WTC11 (cell line): ENCODE measurements at regions not wholly inside any gene's neighbourhood (a gene's known extent, or its start where the extent isn't known, plus 50 kb on each side); places are given as distances from the start of the nearest gene placed in this dataset.

ENCODE experiments used
- ATAC-seq: fragments of 200-7000 bp; cut with Tn5 transposase; 2 replicates; pipeline ENCODE4 v1.10.0; 2021; ENCODE audit warnings: mild to moderate bottlenecking, moderate library complexity
- CTCF ChIA-PET: fragments of 300-600 bp; sonication (Branson Sonifier 250); formaldehyde crosslinking; loops from one replicate; lab custom pipeline; 2021; ENCODE audit warnings: antibody characterized with exemption; lab: Charles Lee
- POLR2A ChIA-PET: fragments of 350-600 bp; sonication (Branson Sonifier 250); formaldehyde crosslinking; loops from one replicate; lab custom pipeline; 2021; ENCODE audit warnings: antibody characterized with exemption; lab: Charles Lee
- DNase-seq: peaks from one replicate; pipeline ENCODE4 v3.0.0; 2021; ENCODE audit warnings: low spot score
- H3K27ac Mint-ChIP-seq: 2 replicates; pipeline ENCODE4 v1.8.0; 2021; ENCODE audit warnings: mixed read lengths
- H3K27me3 Mint-ChIP-seq: 2 replicates; pipeline ENCODE4 v1.8.0; 2021; ENCODE audit warnings: low read depth, mild to moderate bottlenecking, moderate library complexity, mixed read lengths
- H3K36me3 Mint-ChIP-seq: 2 replicates; pipeline ENCODE4 v1.8.0; 2021; ENCODE audit warnings: mixed read lengths
- H3K4me1 Mint-ChIP-seq: 2 replicates; pipeline ENCODE4 v1.8.0; 2022; ENCODE audit warnings: mixed read lengths
- H3K4me3 Mint-ChIP-seq: 2 replicates; pipeline ENCODE4 v1.8.0; 2021; ENCODE audit warnings: mild to moderate bottlenecking, moderate library complexity, mixed read lengths
- H3K9me3 Mint-ChIP-seq: 2 replicates; pipeline ENCODE4 v1.8.0; 2021; ENCODE audit warnings: mixed read lengths
- AR ChIP-seq: fragments of 250-450 bp; sonication (Bioruptor Pico); IDR thresholded peaks from 2 replicates; pipeline ENCODE4 v1.9.0; 2021; ENCODE audit warnings: mild to moderate bottlenecking
- ATF6 ChIP-seq: sonication (generic); formaldehyde crosslinking; IDR thresholded peaks from 2 replicates; pipeline ENCODE4 v1.8.1; 2023; ENCODE audit warnings: mild to moderate bottlenecking, missing genetic modification reagents
- CDX4 ChIP-seq: fragments of 250-450 bp; sonication (Bioruptor Pico); IDR thresholded peaks from 2 replicates; pipeline ENCODE4 v1.9.0; 2021; ENCODE audit warnings: moderate library complexity, mild to moderate bottlenecking, inconsistent platforms, borderline replicate concordance
- E2F5 ChIP-seq: sonication (generic); formaldehyde crosslinking; IDR thresholded peaks from 2 replicates; pipeline ENCODE4 v1.8.1; 2022; ENCODE audit warnings: mild to moderate bottlenecking, moderate library complexity, missing genetic modification reagents
- ESRRA ChIP-seq: sonication (generic); formaldehyde crosslinking; IDR thresholded peaks from 2 replicates; pipeline ENCODE4 v1.8.1; 2022; ENCODE audit warnings: mild to moderate bottlenecking, missing genetic modification reagents, borderline replicate concordance
- FOXJ3 ChIP-seq: sonication (generic); formaldehyde crosslinking; IDR thresholded peaks from 2 replicates; pipeline ENCODE4 v1.9.0; 2021; ENCODE audit warnings: missing genetic modification reagents, mild to moderate bottlenecking, borderline replicate concordance
- GTF2I ChIP-seq: fragments of 250-450 bp; sonication (Bioruptor Pico); conservative IDR thresholded peaks from 2 replicates; pipeline ENCODE4 v1.4.0; 2021; ENCODE audit warnings: mild to moderate bottlenecking
- IRF2 ChIP-seq: sonication (generic); formaldehyde crosslinking; IDR thresholded peaks from 2 replicates; pipeline ENCODE4 v1.8.0; 2022; ENCODE audit warnings: low read depth, missing genetic modification reagents, borderline replicate concordance
- JAZF1 ChIP-seq: fragments of 250-450 bp; sonication (Bioruptor Pico); IDR thresholded peaks from 2 replicates; pipeline ENCODE4 v1.9.0; 2021; ENCODE audit warnings: moderate library complexity, mild to moderate bottlenecking, inconsistent platforms
- MAX ChIP-seq: sonication (generic); formaldehyde crosslinking; IDR thresholded peaks from 2 replicates; pipeline ENCODE4 v1.8.0; 2022; ENCODE audit warnings: mild to moderate bottlenecking, missing genetic modification reagents
- MXD4 ChIP-seq: fragments of 250-450 bp; sonication (Bioruptor Pico); IDR thresholded peaks from 2 replicates; pipeline ENCODE4 v1.8.0; 2021; ENCODE audit warnings: mild to moderate bottlenecking, moderate library complexity, borderline replicate concordance
- NR3C1 ChIP-seq: sonication (generic); formaldehyde crosslinking; conservative IDR thresholded peaks from 2 replicates; pipeline ENCODE4 v1.8.1; 2023; ENCODE audit warnings: low read depth, mild to moderate bottlenecking, missing genetic modification reagents
- PREB ChIP-seq: sonication (generic); formaldehyde crosslinking; IDR thresholded peaks from 2 replicates; pipeline ENCODE4 v1.8.1; 2022; ENCODE audit warnings: mild to moderate bottlenecking, missing genetic modification reagents, moderate library complexity, borderline replicate concordance
- RORB ChIP-seq: fragments of 250-450 bp; sonication (Bioruptor Pico); IDR thresholded peaks from 2 replicates; pipeline ENCODE4 v1.9.0; 2021; ENCODE audit warnings: mild to moderate bottlenecking
- SMAD4 ChIP-seq: sonication (generic); formaldehyde crosslinking; IDR thresholded peaks from 2 replicates; pipeline ENCODE4 v1.8.0; 2022; ENCODE audit warnings: mild to moderate bottlenecking, missing genetic modification reagents
- TEAD1 ChIP-seq: sonication (generic); formaldehyde crosslinking; IDR thresholded peaks from 2 replicates; pipeline ENCODE4 v1.8.0; 2022; ENCODE audit warnings: mild to moderate bottlenecking, missing genetic modification reagents
- ZNF121 ChIP-seq: sonication (generic); formaldehyde crosslinking; IDR thresholded peaks from 2 replicates; pipeline ENCODE4 v1.8.0; 2023; ENCODE audit warnings: missing genetic modification reagents
- ZNF396 ChIP-seq: fragments of 250-450 bp; sonication (Bioruptor Pico); IDR thresholded peaks from 2 replicates; pipeline ENCODE4 v1.8.0; 2021; ENCODE audit warnings: mild to moderate bottlenecking, moderate library complexity, borderline replicate concordance
- ZNF416 ChIP-seq: fragments of 250-450 bp; sonication (Bioruptor Pico); IDR thresholded peaks from 2 replicates; pipeline ENCODE4 v1.9.0; 2021; ENCODE audit warnings: mild to moderate bottlenecking, inconsistent platforms
- ZNF512 ChIP-seq: sonication (generic); formaldehyde crosslinking; IDR thresholded peaks from 2 replicates; pipeline ENCODE4 v1.8.1; 2022; ENCODE audit warnings: missing genetic modification reagents, borderline replicate concordance
- ZSCAN18 ChIP-seq: fragments of 250-450 bp; sonication (Bioruptor Pico); IDR thresholded peaks from 2 replicates; pipeline ENCODE4 v2.1.2; 2022; ENCODE audit warnings: mild to moderate bottlenecking, moderate library complexity

- Mint-ChIP-seq H3K27me3 (no peaks in the 10 kb centered on the region; the same call in 1 of the 2 replicates), H3K4me3 (no peak overlapping the region), H3K27ac (no peak overlapping the region), H3K9me3 (no peaks in the 10 kb centered on the region), H3K36me3 (no peaks in the 10 kb centered on the region), H3K4me1 (peaks cover 3% of the 10 kb centered on the region; the same call in 1 of the 2 replicates)
- ChIA-PET POLR2A (no interaction called here), CTCF (interaction anchor here (0.6 kb wide), 1 partner anchor 606 kb away, joined by 3 read pairs; no protein-coding TSS in a partner anchor)
- DNase-seq (no peak), ATAC-seq (no peak)
- TF ChIP-seq ZNF396 (CRISPR knock-in tag): no peak
- no peak for TF ChIP-seq CDX4 (CRISPR knock-in tag)
- TF ChIP-seq PREB: no peak
- TF ChIP-seq ESRRA: no peak
- no peak for TF ChIP-seq E2F5 (CRISPR knock-in tag)
- no peak for TF ChIP-seq ZNF121 (CRISPR knock-in tag)
- TF ChIP-seq RORB: no peak
- TF ChIP-seq GTF2I (CRISPR knock-in tag): no peak
- no peak for TF ChIP-seq ZNF416
- no peak for TF ChIP-seq ZSCAN18 (CRISPR knock-in tag)
Measured at GRCh38 chrX:149992918-149993317, 54.6 kb upstream of the EOLA2 start.

GRCh38 chrX:149993989-149994388, 55.7 kb upstream of the EOLA2 start:
- H3K4me1 Mint-ChIP-seq: peaks cover 3% of the 10 kb centered on the region; the same call in 1 of the 2 replicates
- no peak overlapping the region for H3K27ac Mint-ChIP-seq
- H3K36me3 Mint-ChIP-seq: 0 out of 2 replicates have a peak, but pooled peaks cover 2% of the 10 kb centered on the region
- no peak overlapping the region for H3K4me3 Mint-ChIP-seq
- ATAC-seq: no peak
- ChIA-PET POLR2A (no interaction called here), CTCF (no interaction called here)
- TF ChIP-seq TEAD1: no peak
- no peak for TF ChIP-seq FOXJ3 (CRISPR knock-in tag)
- no peak for TF ChIP-seq MAX (CRISPR knock-in tag)
- TF ChIP-seq ZNF512 (CRISPR knock-in tag): no peak
- TF ChIP-seq JAZF1: no peak
- H3K9me3 Mint-ChIP-seq: no peaks in the 10 kb centered on the region
- H3K27me3 Mint-ChIP-seq: no peaks in the 10 kb centered on the region; the same call in 1 of the 2 replicates
- DNase-seq: no peak

- Mint-ChIP-seq H3K9me3 (no peaks in the 10 kb centered on the region), H3K27me3 (no peaks in the 10 kb centered on the region; the same call in none of the 2 replicates), H3K36me3 (0 out of 2 replicates have a peak, but pooled peaks cover 2% of the 10 kb centered on the region), H3K27ac (no peak overlapping the region), H3K4me1 (no peaks in the 10 kb centered on the region), H3K4me3 (no peak overlapping the region)
- ATAC-seq (no peak), DNase-seq (no peak)
- ChIA-PET CTCF (no interaction called here), POLR2A (no interaction called here)
- TF ChIP-seq NR3C1 (no peak), ATF6 (CRISPR knock-in tag) (no peak), TEAD1 (no peak), ZSCAN18 (CRISPR knock-in tag) (no peak), IRF2 (CRISPR knock-in tag) (no peak), AR (CRISPR knock-in tag) (no peak), MXD4 (CRISPR knock-in tag) (no peak), SMAD4 (no peak)
Measured at GRCh38 chrX:149996515-149996914, 58.2 kb upstream of the EOLA2 start.
